ENCODE measurements at regions not wholly inside any gene's neighbourhood (a gene's known extent, or its start where the extent isn't known, plus 50 kb on each side); places are given as distances from the start of the nearest gene placed in this dataset.

- in situ Hi-C loops (cut with MboI; ENCODE audit: low pct_unique_long_range_greater_than_20kb, low sequenced_read_pairs, unreplicated experiment), result no loop called here
- DNase-seq (ENCODE audit: low spot score), result no peak
- TF ChIP-seq CTCF (IDR thresholded peaks at IDR 0.05; ENCODE audit: extremely low read depth, insufficient read depth, missing control alignments), result no peak
Observed at GRCh38 chr3:148218222-148218621, 479.5 kb upstream of the AGTR1 start.

DNA sequence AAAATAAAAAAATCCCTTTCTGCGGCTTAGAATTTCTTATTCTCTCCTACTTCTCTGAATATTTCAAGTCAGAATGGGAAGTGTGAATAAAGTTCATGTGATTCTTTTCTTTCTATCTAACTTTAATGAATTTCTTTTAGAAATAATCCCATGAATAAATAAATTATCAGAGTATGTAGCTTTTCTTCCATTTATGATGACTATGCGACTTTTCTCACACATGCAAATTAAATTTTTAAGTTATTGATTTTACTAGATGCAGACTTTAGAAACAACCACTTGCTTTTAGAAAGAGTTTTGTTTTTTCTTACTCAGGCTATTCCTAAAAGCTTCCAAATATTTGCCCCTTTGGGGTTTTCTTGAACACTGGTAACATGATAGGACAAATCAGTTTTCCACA lies 477.7 kb upstream of the AGTR1 start:
- no peak for TF ChIP-seq CTCF (IDR thresholded peaks at IDR 0.05; ENCODE audit: extremely low read depth, insufficient read depth, missing control alignments)
- DNase-seq (ENCODE audit: low spot score), result no peak
- in situ Hi-C loops (cut with MboI; ENCODE audit: low pct_unique_long_range_greater_than_20kb, low sequenced_read_pairs, unreplicated experiment), result no loop called here

DNA sequence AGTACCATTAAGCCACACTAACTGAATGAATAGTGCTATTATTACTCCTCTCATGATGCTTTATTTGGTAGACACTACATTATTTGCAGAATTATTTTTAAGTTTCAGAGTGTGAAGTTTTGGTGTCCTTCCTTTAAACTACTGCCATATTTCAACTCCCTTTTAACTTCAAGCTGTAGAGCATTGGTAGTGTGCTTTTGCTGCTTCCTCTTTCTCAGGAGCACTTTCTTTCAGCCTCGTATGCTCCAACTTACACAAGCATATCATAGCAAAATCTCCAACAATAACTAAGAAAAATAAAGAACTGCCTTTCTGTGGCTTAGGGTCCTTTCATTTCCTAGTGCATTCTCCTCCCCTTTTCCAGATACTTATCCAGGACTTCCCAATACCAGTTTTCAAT lies 476.4 kb upstream of the AGTR1 start:
- in situ Hi-C loops (cut with MboI; ENCODE audit: low pct_unique_long_range_greater_than_20kb, low sequenced_read_pairs, unreplicated experiment), result no loop called here
- no peak for DNase-seq (ENCODE audit: low spot score)

DNA sequence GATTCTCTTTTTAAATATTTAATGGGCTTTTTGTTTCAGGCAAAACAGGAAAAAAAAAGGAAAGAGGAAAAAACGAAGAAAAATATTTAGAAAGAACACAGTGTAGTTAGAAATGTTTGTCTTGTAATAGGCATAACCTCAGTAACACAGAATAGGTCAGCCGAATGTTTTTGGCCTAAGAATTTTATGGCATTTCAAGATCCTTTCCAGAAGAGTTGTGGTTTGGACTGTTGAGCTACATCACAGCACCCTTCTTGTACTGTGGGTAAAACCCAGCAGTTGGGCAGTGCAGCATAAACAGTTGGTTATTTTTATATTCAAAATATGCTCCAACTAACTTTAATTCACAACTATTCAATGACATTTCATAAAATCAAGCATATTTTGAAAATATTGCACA lies 474.4 kb upstream of the AGTR1 start:
- in situ Hi-C loops (cut with MboI; ENCODE audit: low pct_unique_long_range_greater_than_20kb, low sequenced_read_pairs, unreplicated experiment), result no loop called here
- DNase-seq (ENCODE audit: low spot score), result no peak
- no peak for TF ChIP-seq CTCF (IDR thresholded peaks at IDR 0.05; ENCODE audit: extremely low read depth, insufficient read depth, missing control alignments)

More for the DNA sequence above, 476.4 kb upstream of the AGTR1 start:
- no peak for TF ChIP-seq CTCF (IDR thresholded peaks at IDR 0.05; ENCODE audit: extremely low read depth, insufficient read depth, missing control alignments)

GRCh38 chr3:148226246-148226645 lies 471.5 kb upstream of the AGTR1 start:
- in situ Hi-C loops (cut with MboI; ENCODE audit: low pct_unique_long_range_greater_than_20kb, low sequenced_read_pairs, unreplicated experiment), result no loop called here
- no peak for DNase-seq (ENCODE audit: low spot score)
- TF ChIP-seq CTCF (IDR thresholded peaks at IDR 0.05; ENCODE audit: extremely low read depth, insufficient read depth, missing control alignments), result no peak

- in situ Hi-C loops (cut with MboI; ENCODE audit: low pct_unique_long_range_greater_than_20kb, low sequenced_read_pairs, unreplicated experiment), result no loop called here
- TF ChIP-seq CTCF (IDR thresholded peaks at IDR 0.05; ENCODE audit: extremely low read depth, insufficient read depth, missing control alignments), result no peak
- no peak for DNase-seq (ENCODE audit: low spot score)
Observed at GRCh38 chr3:148227534-148227933, 470.2 kb upstream of the AGTR1 start.

DNA sequence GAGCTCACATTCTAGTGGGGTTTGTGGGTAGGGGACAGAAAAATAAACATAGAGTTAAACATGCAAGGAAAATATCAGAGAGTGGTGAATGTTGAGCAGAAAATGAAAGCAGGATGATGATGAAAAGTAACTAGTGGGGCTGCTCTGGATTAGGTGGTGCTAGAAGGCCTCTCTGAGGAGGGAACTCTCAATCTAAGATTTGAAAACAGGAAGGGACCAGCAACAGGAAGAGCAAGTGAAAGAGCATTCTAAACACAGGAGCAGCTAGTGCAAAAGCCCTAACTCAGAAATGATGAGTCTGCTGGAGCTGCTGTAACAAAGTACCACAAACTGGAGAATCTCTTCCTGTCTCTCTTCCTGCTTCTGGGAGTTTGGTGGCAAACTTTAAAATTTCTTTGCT lies 468.6 kb upstream of the AGTR1 start:
- no peak for DNase-seq (ENCODE audit: low spot score)
- in situ Hi-C loops (cut with MboI; ENCODE audit: low pct_unique_long_range_greater_than_20kb, low sequenced_read_pairs, unreplicated experiment), result no loop called here
- TF ChIP-seq CTCF (IDR thresholded peaks at IDR 0.05; ENCODE audit: extremely low read depth, insufficient read depth, missing control alignments), result no peak

Data from GM13977 (cell line).